ENCODE measurements at regions not wholly inside any gene's neighbourhood (a gene's known extent, or its start where the extent isn't known, plus 50 kb on each side); places are given as distances from the start of the nearest gene placed in this dataset.
A peak's percentile ranks its signal among the peaks of the same experiment; 100 is the strongest.

DNA sequence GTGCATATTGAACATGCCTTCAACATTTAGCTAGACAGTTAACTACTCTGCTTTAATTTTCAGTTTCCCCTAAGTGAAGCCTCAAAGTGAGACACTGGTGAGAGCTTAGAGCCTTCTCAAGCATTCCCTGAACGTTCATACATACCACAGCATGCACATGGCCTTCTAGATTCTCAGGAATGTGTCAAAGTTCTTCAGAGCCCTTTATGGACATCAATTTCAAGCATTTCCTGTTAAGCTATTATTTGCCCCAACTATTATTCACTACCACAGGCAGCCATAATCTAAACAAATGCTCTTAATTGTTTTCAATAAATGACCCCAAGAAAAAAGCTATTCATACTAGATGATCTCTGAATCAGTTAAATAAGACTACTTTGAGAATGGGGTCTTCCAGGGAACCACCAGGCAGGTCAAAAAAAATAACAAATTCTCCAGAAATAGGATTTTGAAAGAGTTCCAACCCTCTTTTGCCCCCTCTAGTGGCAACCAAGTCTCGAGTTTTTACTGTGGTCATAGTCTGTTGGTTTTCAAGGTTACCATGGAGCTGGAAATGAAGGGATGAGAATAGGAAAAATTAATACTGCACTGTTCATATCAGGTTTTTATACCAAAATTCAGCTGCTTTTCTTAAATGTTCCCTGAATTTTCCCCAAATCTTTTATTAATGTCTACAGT is 235.4 kb downstream of the RAB28 start:
- H3K36me3 Mint-ChIP-seq (ENCODE audit: insufficient read depth, unreplicated experiment), result no peaks in the 10 kb centered on the region
- no peaks in the 10 kb centered on the region for H3K27me3 Mint-ChIP-seq (ENCODE audit: insufficient read depth, unreplicated experiment)
- BruUV-seq (replicated peaks), result no TSS peak
- Histone ChIP-seq H3K4me3 (ENCODE audit: low read depth, low read length) (no peak overlapping the region), H3K36me3 (ENCODE audit: control insufficient read depth, insufficient read depth, low read length) (no peaks in the 10 kb centered on the region), H3K9me3 (peaks cover 6% of the 10 kb centered on the region), H3K4me1 (no peaks in the 10 kb centered on the region), H3K27me3 (replicated peaks; ENCODE audit: control insufficient read depth, insufficient read depth, low read length) (no peaks in the 10 kb centered on the region)
- CTCF ChIA-PET, result interaction anchor here (0.8 kb wide), 1 partner anchor 396 kb away, joined by 3 read pairs; no protein-coding TSS in a partner anchor
- POLR2A ChIA-PET, result no interaction called here
- TF ChIP-seq, protein P1, sequence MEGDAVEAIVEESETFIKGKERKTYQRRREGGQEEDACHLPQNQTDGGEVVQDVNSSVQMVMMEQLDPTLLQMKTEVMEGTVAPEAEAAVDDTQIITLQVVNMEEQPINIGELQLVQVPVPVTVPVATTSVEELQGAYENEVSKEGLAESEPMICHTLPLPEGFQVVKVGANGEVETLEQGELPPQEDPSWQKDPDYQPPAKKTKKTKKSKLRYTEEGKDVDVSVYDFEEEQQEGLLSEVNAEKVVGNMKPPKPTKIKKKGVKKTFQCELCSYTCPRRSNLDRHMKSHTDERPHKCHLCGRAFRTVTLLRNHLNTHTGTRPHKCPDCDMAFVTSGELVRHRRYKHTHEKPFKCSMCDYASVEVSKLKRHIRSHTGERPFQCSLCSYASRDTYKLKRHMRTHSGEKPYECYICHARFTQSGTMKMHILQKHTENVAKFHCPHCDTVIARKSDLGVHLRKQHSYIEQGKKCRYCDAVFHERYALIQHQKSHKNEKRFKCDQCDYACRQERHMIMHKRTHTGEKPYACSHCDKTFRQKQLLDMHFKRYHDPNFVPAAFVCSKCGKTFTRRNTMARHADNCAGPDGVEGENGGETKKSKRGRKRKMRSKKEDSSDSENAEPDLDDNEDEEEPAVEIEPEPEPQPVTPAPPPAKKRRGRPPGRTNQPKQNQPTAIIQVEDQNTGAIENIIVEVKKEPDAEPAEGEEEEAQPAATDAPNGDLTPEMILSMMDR (IDR thresholded peaks at IDR 0.05; ENCODE audit: insufficient read depth in 1 of 2, low read depth in 1 of 2, low read length in 1 of 2, severe bottlenecking in 1 of 2, unreplicated experiment in 1 of 2), result peak; percentile 26 to 37
- peak in 1 of 2 experiments; percentile 4 for DNase-seq
- H3K27ac Mint-ChIP-seq (ENCODE audit: unreplicated experiment), result no peak overlapping the region
- intact Hi-C loops (cut with micrococcal nuclease; ENCODE audit: unreplicated experiment), result loop anchor here (1.0 to 10.0 kb wide), 2 partner anchors 296 to 396 kb away; partner anchors contain the start of gene NKX3-2
- peaks cover 26% of the 10 kb centered on the region for H3K9me3 Mint-ChIP-seq (ENCODE audit: unreplicated experiment)
- H3K4me1 Mint-ChIP-seq (ENCODE audit: low read depth, unreplicated experiment), result no peaks in the 10 kb centered on the region
- H3K4me3 Mint-ChIP-seq (ENCODE audit: unreplicated experiment), result no peak overlapping the region

DNA sequence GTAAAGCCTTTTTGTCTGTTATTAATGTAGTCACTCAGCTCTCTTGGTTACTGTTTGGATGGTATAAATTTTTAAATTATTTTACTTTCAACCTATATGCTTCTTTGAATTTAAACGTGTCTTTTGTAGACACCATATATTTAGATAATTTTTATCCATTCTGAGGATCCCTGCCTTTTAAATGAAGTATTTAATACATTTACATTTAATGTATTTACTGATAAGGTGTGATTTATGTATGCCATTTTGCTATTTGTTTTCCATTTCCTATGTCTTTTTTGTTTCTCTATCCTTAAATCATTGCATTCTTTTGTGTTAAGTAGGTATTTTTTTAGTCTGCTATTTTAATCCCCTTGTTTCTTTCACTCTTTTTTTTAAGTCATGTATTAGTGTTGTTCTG is 238.0 kb downstream of the RAB28 start:
- Histone ChIP-seq H3K4me1 (no peaks in the 10 kb centered on the region), H3K36me3 (ENCODE audit: control insufficient read depth, insufficient read depth, low read length) (no peaks in the 10 kb centered on the region), H3K9me3 (peaks cover 6% of the 10 kb centered on the region), H3K4me3 (ENCODE audit: low read depth, low read length) (no peak overlapping the region), H3K27me3 (replicated peaks; ENCODE audit: control insufficient read depth, insufficient read depth, low read length) (no peaks in the 10 kb centered on the region)
- Mint-ChIP-seq H3K4me1 (ENCODE audit: low read depth, unreplicated experiment) (no peaks in the 10 kb centered on the region), H3K27me3 (ENCODE audit: insufficient read depth, unreplicated experiment) (no peaks in the 10 kb centered on the region), H3K36me3 (ENCODE audit: insufficient read depth, unreplicated experiment) (no peaks in the 10 kb centered on the region), H3K4me3 (ENCODE audit: unreplicated experiment) (no peak overlapping the region), H3K27ac (ENCODE audit: unreplicated experiment) (no peak overlapping the region), H3K9me3 (ENCODE audit: unreplicated experiment) (peaks cover 26% of the 10 kb centered on the region)
- BruUV-seq (replicated peaks), result no TSS peak
- intact Hi-C loops (cut with micrococcal nuclease; ENCODE audit: unreplicated experiment), result loop anchor here (10.0 kb wide), 1 partner anchor 299 kb away; the partner anchor contains the start of gene NKX3-2
- ChIA-PET CTCF (no interaction called here), POLR2A (no interaction called here)
- DNase-seq, result no peak
- TF ChIP-seq, protein P1 (IDR thresholded peaks at IDR 0.05; ENCODE audit: insufficient read depth in 1 of 2, low read depth in 1 of 2, low read length in 1 of 2, severe bottlenecking in 1 of 2, unreplicated experiment in 1 of 2), result no peak

DNA sequence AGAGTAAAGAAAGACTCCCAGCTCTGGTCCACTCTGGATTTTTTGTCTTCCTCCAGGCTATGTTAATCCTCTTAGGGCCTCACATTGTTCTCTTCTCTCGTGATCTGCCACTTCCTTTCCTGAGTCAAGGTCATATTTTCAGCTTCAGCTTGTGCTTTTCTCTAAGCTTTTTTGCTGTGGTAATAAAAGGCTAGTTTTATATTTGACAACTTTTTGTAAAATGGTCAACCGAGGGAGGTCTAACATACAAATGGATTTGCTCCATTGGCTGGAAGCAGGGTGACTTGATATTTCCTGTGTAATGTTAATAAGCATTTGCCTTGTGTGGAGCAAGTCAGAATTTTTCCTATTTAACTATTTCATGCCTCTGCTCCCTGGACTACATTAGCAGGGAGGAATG is 239.7 kb downstream of the RAB28 start:
- Histone ChIP-seq H3K4me1 (no peaks in the 10 kb centered on the region), H3K9me3 (peaks cover 6% of the 10 kb centered on the region), H3K27me3 (replicated peaks; ENCODE audit: control insufficient read depth, insufficient read depth, low read length) (no peaks in the 10 kb centered on the region), H3K4me3 (ENCODE audit: low read depth, low read length) (no peak overlapping the region), H3K36me3 (ENCODE audit: control insufficient read depth, insufficient read depth, low read length) (no peaks in the 10 kb centered on the region)
- POLR2A ChIA-PET, result no interaction called here
- H3K4me1 Mint-ChIP-seq (ENCODE audit: low read depth, unreplicated experiment), result no peaks in the 10 kb centered on the region
- no TSS peak for BruUV-seq (replicated peaks)
- H3K4me3 Mint-ChIP-seq (ENCODE audit: unreplicated experiment), result no peak overlapping the region
- TF ChIP-seq, protein P1 (IDR thresholded peaks at IDR 0.05; ENCODE audit: insufficient read depth in 1 of 2, low read depth in 1 of 2, low read length in 1 of 2, severe bottlenecking in 1 of 2, unreplicated experiment in 1 of 2), result no peak
- intact Hi-C loops (cut with micrococcal nuclease; ENCODE audit: unreplicated experiment), result loop anchor here (10.0 kb wide), 1 partner anchor 300 kb away; the partner anchor contains the start of gene NKX3-2
- CTCF ChIA-PET, result no interaction called here
- peaks cover 26% of the 10 kb centered on the region for H3K9me3 Mint-ChIP-seq (ENCODE audit: unreplicated experiment)
- no peaks in the 10 kb centered on the region for H3K27me3 Mint-ChIP-seq (ENCODE audit: insufficient read depth, unreplicated experiment)
- no peak for DNase-seq
- no peaks in the 10 kb centered on the region for H3K36me3 Mint-ChIP-seq (ENCODE audit: insufficient read depth, unreplicated experiment)
- H3K27ac Mint-ChIP-seq (ENCODE audit: unreplicated experiment), result no peak overlapping the region

Measured in Caco-2 (cell line).